SU-DHL-6 (cell line): ENCODE measurements at regions not wholly inside any gene's neighbourhood (a gene's known extent, or its start where the extent isn't known, plus 50 kb on each side); places are given as distances from the start of the nearest gene placed in this dataset.

Source experiments
- EZH2phosphoT487 ChIP-seq: fragments of 200-600 bp; sonication (generic), shearing (Covaris generic); conservative IDR thresholded peaks from 2 replicates; pipeline ENCODE4 v1.6.1; 2018; ENCODE audit warnings: mild to moderate bottlenecking, antibody characterized with exemption, low read length, moderate library complexity, mixed read lengths
- TF ChIP-seq, protein P1 (sequence below): fragments of 200-600 bp; sonication (generic); IDR thresholded peaks from one replicate; pipeline ENCODE4 v1.5.1; 2017; ENCODE audit warnings: antibody characterized with exemption, mild to moderate bottlenecking, low read length, moderate library complexity; ENCODE audit not compliant: insufficient read depth, poor library complexity, severe bottlenecking

DNA sequence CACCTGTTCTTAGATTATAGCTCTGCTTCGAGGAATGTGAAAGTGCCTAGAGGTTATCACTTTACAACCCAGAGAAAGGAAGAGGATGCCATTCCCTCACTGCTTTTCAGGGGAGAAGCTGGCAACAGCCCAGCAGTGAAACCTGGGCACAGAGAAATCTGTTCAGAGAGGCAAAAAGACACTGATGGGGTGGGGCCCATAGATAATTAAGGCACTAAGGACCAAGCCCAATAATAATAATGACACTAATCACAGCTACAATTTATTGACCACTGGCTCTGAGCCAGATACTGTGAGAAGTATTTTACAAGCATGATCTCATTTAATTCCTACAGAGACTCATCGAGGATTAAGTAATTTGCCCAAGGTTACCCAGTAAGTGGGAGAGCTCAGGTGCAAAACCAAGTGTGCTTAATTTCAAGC is 168.3 kb downstream of the PIK3R1 start:
- TF ChIP-seq, protein P1, sequence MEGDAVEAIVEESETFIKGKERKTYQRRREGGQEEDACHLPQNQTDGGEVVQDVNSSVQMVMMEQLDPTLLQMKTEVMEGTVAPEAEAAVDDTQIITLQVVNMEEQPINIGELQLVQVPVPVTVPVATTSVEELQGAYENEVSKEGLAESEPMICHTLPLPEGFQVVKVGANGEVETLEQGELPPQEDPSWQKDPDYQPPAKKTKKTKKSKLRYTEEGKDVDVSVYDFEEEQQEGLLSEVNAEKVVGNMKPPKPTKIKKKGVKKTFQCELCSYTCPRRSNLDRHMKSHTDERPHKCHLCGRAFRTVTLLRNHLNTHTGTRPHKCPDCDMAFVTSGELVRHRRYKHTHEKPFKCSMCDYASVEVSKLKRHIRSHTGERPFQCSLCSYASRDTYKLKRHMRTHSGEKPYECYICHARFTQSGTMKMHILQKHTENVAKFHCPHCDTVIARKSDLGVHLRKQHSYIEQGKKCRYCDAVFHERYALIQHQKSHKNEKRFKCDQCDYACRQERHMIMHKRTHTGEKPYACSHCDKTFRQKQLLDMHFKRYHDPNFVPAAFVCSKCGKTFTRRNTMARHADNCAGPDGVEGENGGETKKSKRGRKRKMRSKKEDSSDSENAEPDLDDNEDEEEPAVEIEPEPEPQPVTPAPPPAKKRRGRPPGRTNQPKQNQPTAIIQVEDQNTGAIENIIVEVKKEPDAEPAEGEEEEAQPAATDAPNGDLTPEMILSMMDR, result no peak
- no peak for TF ChIP-seq EZH2phosphoT487
